Heart left ventricle (tissue), 16 donors: ENCODE measurements at regions not wholly inside any gene's neighbourhood (a gene's known extent, or its start where the extent isn't known, plus 50 kb on each side); places are given as distances from the start of the nearest gene placed in this dataset.

ENCODE experiments used
- ATAC-seq, 4 donors: fragments of 200-7000 bp; cut with Tn5 transposase; one replicate each; pipeline ENCODE4 v1.9.1; 2020 to 2022; ENCODE audit warnings: moderate library complexity in 4 of 4, mild to moderate bottlenecking in 3 of 4, moderate number of reproducible peaks in 1 of 4
- DNase-seq, 5 donors: peaks; one replicate each; pipeline ENCODE4 v3.0.0-alpha.2; 2020
- H3K27ac ChIP-seq, 12 donors: fragments of 200-600 bp; sonication (generic) in 4 of 12; one replicate each; pipeline versions ENCODE4 v1.5.0 to v1.8.0; 2016 to 2022; ENCODE audit warnings: mild to moderate bottlenecking in 2 of 12
- H3K27me3 ChIP-seq, 9 donors: fragments of 200-600 bp; sonication (generic) in 2 of 9; one replicate each; pipeline versions ENCODE4 v1.5.1 to v1.8.0; 2016 to 2022; ENCODE audit warnings: mild to moderate bottlenecking in 3 of 9
- H3K36me3 ChIP-seq, 9 donors: fragments of 200-600 bp; sonication (generic) in 2 of 9; one replicate each; pipeline versions ENCODE4 v1.5.0 to v1.8.0; 2018 to 2022; ENCODE audit warnings: mild to moderate bottlenecking in 2 of 9
- H3K4me1 ChIP-seq, 12 donors: fragments of 200-600 bp; sonication (generic) in 4 of 12; one replicate each; pipeline versions ENCODE4 v1.5.0 to v1.8.0; 2016 to 2022; ENCODE audit warnings: mild to moderate bottlenecking in 3 of 12
- H3K4me3 ChIP-seq, 12 donors: fragments of 200-600 bp; sonication (generic) in 4 of 12; one replicate each; pipeline versions ENCODE4 v1.5.0 to v1.8.0; 2017 to 2022; ENCODE audit warnings: mild to moderate bottlenecking in 9 of 12, moderate library complexity in 4 of 12
- H3K9me3 ChIP-seq, 12 donors: fragments of 200-600 bp; sonication (generic) in 4 of 12; one replicate each; pipeline versions ENCODE4 v1.5.0 to v1.8.0; 2016 to 2022; ENCODE audit warnings: mild to moderate bottlenecking in 1 of 12
- CTCF ChIP-seq, 12 donors: fragments of 200-600 bp; sonication (generic) in 4 of 12; IDR thresholded peaks; one replicate each; pipeline versions ENCODE4 v1.5.0 to v1.8.0; 2018 to 2022; ENCODE audit warnings: antibody characterized with exemption in 12 of 12, mild to moderate bottlenecking in 5 of 12
- POLR2A ChIP-seq, 2 donors: fragments of 450-650 bp; IDR thresholded peaks; one replicate each; pipeline ENCODE4 v1.6.1; 2017; ENCODE audit warnings: antibody characterized with exemption in 2 of 2, mild to moderate bottlenecking in 2 of 2, moderate library complexity in 2 of 2
- WGBS, 4 donors: extraction: QIAGEN DNeasy Blood & Tissue Kit in 2 of 4; methylation state at CpG; one replicate each; pipeline versions ENCODE4 v1.1.5 to v1.1.7; 2013 to 2018; 5-methylcytosine and 5-hydroxymethylcytosine counted together
- intact Hi-C, 10 donors: fragments of 100-400 bp; cut with DNase I; formaldehyde crosslinking; loops; one replicate each; pipeline versions ENCODE4 v1.11.1 to v1.14.2; 2022
- donor health status: ischemic (EF 13 %, LVEDD 7.1; RV severe dilation, severe dysfunction).
- donor health status: healthy with polysubstance abuse.
- donor health status: DM: no; HTN: yes; CAD: no.
- donor health status: DM: no; HTN: no; CAD: no.
- donor health status: ischemic (EF 25% LVEDD 6.9; RV normal size, moderate dysfunction).
- donor health status: ischemic (EF 25% LVEDD 5.7; RV mildly dilated, moderate dysfunction).
- donor health status: healthy.
- donor health status: DM: yes; HTN: yes; CAD: no.
- donor health status: ischemic (EF 35%, LVEDD 5.7; RV mildly dilated, moderate dysfunction).
- donor health status: nonischemic (EF 11% LVEDD 7.7; RV severe dilation, severe dysfunction).
- donor health status: DM: yes; HTN: yes; CAD: no.
- donor health status: PGD.
- donor health status: ischemic (EF 29% LVEDD 5.4; RV normal size, mild dysfunction).
- donor health status: nonischemic (EF 23%, LVEDD 6.1; RV moderate dilation, normal function).

- peaks cover 0 to 2% (median 0%) of the 10 kb centered on the region in 9 donors for H3K27me3 ChIP-seq
- H3K4me1 ChIP-seq: peaks cover 0 to 22% (median 13%) of the 10 kb centered on the region in 12 donors
- WGBS, 4 donors: 61 to 75% (median 68%) methylated on average over 13 of the region's 13 CpGs
- DNase-seq (no peak), ATAC-seq (peak; percentile 8 to 48 (median 32))
- no peaks in the 10 kb centered on the region for H3K36me3 ChIP-seq
- intact Hi-C loops: loop anchor here in 4 of 10 donors (10.0 kb wide), 2 partner anchors 113 to 197 kb away; partner anchors contain the start of gene GADD45G (in 3 of the 4)
- TF ChIP-seq CTCF (IDR thresholded peaks at IDR 0.05) (peak in 2 of 12 donors; percentile 11 to 14), POLR2A (IDR thresholded peaks at IDR 0.05) (no peak)
- no peak overlapping the region for H3K27ac ChIP-seq
- H3K9me3 ChIP-seq: no peaks in the 10 kb centered on the region
- H3K4me3 ChIP-seq: no peak overlapping the region
These were observed 197.2 kb downstream of the GADD45G start for GRCh38 chr9:89801742-89802670.

- 24 to 31% (median 29%) methylated on average over 8 of the region's 8 CpGs for WGBS, 4 donors
- H3K4me3 ChIP-seq: no peak overlapping the region
- peak; percentile 88 to 95 (median 92) for ATAC-seq
- peak; percentile 68 to 83 (median 81) for DNase-seq
- TF ChIP-seq CTCF (IDR thresholded peaks at IDR 0.05) (no peak), POLR2A (IDR thresholded peaks at IDR 0.05) (no peak)
- intact Hi-C loops: loop anchor here in 4 of 10 donors (10.0 kb wide), 2 partner anchors 112 to 198 kb away; partner anchors contain the start of gene GADD45G (in 3 of the 4)
- peaks cover 0 to 24% (median 14%) of the 10 kb centered on the region in 12 donors for H3K4me1 ChIP-seq
- peaks cover 0 to 2% (median 0%) of the 10 kb centered on the region in 9 donors for H3K27me3 ChIP-seq
- no peak overlapping the region for H3K27ac ChIP-seq
- no peaks in the 10 kb centered on the region for H3K9me3 ChIP-seq
- no peaks in the 10 kb centered on the region for H3K36me3 ChIP-seq
These were observed 198.1 kb downstream of the GADD45G start for GRCh38 chr9:89802781-89803355.

GRCh38 chr9:89803403-89803802, 198.6 kb downstream of the GADD45G start:
- TF ChIP-seq CTCF (IDR thresholded peaks at IDR 0.05) (no peak), POLR2A (IDR thresholded peaks at IDR 0.05) (no peak)
- Histone ChIP-seq H3K27me3 (peaks cover 0 to 2% (median 0%) of the 10 kb centered on the region in 9 donors), H3K4me3 (no peak overlapping the region), H3K27ac (no peak overlapping the region), H3K9me3 (no peaks in the 10 kb centered on the region), H3K4me1 (peaks cover 0 to 30% (median 15%) of the 10 kb centered on the region in 12 donors), H3K36me3 (no peaks in the 10 kb centered on the region)
- no peak for ATAC-seq
- DNase-seq: no peak
- intact Hi-C loops: loop anchor here in 4 of 10 donors (10.0 kb wide), 2 partner anchors 111 to 199 kb away; partner anchors contain the start of gene GADD45G (in 3 of the 4)
- WGBS, 4 donors: 82 to 94% (median 88%) methylated on average over 7 of the region's 7 CpGs
